Dedifferentiated amniotic fluid mesenchymal stem cell (primary cell): ENCODE measurements at regions not wholly inside any gene's neighbourhood (a gene's known extent, or its start where the extent isn't known, plus 50 kb on each side); places are given as distances from the start of the nearest gene placed in this dataset.
"Not testable (repeated sequence)": the region's sequence is repeated elsewhere in the genome, so short reads cannot be mapped to it uniquely, and the experiment has no call there.

ENCODE experiments used
- DNase-seq: peaks from one replicate; pipeline ENCODE4 v3.0.0-alpha.2; 2016; ENCODE audit errors: extremely low spot score

DNA sequence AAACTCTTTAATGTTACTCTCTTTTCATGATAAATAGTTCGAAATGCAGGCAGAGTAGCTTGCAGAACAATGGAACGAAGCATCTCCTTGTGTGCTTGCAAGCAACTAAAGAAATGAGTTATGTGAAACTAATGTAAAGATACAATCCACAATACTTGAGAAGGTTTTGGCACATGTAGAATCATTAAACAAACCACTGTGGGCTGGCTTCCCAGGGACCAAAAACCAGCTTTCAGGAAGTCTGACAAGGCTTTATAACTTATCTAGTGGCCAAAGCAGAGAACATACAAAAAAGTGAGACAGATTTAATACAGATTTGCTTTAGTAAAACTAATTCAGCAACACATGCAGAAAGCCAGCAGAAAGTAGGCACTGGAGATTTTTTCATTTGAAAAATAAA, 1673.8 kb upstream of the AGA start:
- no peak for DNase-seq

- DNase-seq, result no peak
Observed at GRCh38 chr4:179116581-179116980, 1674.3 kb upstream of the AGA start.

DNA sequence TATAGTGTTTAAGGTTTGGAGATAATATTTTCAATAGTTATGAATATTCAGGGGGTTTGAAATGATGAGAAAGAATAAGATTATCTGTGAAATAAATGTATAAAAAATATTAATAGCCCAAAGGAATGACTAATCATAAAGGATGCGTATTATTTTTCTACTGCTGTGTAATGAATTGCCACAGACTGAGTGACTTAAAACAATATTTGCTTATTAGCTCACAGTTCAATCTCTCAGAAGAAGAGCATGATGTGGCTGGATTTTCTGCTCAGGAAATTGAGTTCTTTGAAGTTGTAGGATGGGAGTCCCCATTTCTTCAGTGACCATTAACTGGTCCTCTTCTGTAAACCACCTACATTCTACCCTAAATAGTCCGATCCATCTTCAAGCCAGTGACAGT, 1680.8 kb upstream of the AGA start:
- no peak for DNase-seq

- DNase-seq, result no peak
Observed at GRCh38 chr4:179124419-179124818, 1682.2 kb upstream of the AGA start.

DNA sequence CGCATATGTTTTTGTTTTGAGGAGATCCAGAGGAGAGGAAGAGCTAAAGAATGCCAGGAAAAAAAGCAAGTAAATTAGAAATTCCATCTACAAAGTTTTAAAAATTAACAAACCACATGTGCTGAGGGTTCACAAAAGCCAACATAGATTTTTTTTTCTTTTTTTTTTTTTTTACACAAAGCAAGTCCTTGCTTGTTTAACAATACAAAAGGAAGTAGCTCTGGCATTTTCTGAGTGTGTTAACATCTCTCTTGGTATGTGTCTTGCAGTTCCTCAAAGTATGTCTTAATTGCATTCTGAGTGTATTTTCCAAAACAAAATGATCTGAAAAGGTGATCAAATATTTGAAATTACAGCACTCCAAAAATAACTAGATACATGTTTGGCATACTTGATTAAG, 1682.7 kb upstream of the AGA start:
- DNase-seq, result no peak

DNA sequence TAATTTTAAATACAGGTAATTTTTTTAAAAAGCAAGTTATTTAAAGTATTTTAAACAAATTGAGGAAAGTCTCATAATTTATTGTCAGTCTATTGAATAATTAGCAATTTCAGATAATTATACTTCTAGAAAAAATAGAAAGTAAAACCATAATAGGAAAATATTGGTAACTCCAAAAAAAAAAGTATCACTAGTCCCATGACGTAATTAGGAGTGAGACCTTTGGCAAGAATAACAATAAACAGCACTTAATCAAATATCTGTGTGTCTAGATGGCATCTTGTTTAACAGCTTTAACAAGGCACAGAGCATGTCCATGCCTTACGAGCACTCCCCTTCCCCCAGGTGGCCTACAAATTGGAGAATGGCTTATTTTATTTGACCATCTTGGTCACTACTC, 1683.6 kb upstream of the AGA start:
- DNase-seq, result no peak

DNA sequence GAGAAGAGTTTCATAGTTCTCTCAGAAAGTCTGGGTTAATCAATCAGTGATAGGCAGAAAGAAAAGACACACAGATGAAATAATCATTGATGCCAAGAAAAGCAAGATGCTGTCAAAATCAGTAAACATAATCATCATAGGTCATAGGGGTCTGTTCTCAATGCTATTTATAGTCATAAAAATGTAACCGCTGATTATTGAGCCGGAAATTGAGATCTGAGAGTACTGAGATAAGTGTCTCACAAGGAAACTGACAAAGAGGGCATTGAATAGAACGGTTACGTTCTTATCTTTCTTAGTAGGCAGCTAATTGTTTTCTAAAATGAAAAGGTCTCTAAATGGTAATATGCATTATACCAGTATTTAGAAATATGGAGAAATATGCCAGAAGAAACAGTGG, 1686.1 kb upstream of the AGA start:
- no peak for DNase-seq

GRCh38 chr4:179130122-179130714, 1688.0 kb upstream of the AGA start:
- DNase-seq, result no peak

DNA sequence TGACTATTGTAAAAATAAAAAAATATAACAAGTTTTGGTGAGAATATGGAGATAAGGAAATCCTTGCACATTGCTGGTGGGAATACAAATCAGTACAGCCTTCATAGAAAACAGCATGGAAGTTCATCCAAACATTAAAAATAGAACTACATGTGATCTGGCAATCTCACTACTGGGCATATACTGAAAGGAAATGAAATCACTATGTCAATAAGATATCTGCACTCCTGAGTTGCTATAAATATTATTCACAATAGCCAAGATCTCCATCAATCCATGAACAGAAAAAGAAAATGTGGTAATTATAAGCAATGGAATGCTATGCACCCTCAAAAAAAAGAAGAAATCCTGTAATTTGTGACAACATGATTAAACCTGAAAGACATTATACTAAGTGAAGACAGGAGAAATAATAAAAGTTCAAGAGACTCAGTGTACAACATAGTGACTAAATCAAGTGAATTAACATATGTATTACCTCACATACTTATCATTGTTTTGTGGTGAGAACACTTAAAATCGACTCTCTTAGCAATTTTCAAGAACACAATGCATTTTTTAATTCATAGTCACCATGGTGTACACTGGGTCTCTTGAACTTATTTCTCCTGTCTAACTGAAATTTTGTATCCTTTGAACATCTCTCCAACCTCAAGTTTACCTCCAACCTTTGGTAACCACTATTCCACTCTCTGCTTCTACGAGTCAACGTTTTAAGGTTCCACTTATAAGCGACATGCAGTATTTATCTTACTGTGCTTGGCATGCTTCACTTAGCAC, 1703.7 kb upstream of the AGA start:
- DNase-seq, result no peak

- DNase-seq, result no peak
Observed at GRCh38 chr4:179151770-179152169, 1709.5 kb upstream of the AGA start.

DNA sequence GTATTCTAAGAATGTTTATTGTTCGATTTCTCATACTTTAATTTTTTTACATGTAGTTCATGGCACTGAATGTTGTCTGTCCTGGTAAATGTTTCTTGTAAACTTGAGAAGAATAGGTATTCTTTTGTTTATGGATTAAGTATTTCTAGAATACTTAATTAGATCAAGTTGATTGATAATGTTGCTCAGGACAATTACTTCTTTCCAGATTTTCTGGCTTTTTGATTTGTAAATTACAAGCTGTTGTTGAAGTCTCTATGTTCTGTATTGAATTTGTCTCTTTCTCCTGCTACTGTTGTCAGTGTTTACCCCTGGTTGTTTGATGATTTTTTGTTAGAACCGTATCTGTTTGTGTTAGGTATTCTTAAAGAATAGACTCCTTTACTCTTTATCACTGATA, 1720.9 kb upstream of the AGA start:
- DNase-seq, result no peak

GRCh38 chr4:179164267-179164999, 1722.2 kb upstream of the AGA start:
- DNase-seq, result no peak

DNA sequence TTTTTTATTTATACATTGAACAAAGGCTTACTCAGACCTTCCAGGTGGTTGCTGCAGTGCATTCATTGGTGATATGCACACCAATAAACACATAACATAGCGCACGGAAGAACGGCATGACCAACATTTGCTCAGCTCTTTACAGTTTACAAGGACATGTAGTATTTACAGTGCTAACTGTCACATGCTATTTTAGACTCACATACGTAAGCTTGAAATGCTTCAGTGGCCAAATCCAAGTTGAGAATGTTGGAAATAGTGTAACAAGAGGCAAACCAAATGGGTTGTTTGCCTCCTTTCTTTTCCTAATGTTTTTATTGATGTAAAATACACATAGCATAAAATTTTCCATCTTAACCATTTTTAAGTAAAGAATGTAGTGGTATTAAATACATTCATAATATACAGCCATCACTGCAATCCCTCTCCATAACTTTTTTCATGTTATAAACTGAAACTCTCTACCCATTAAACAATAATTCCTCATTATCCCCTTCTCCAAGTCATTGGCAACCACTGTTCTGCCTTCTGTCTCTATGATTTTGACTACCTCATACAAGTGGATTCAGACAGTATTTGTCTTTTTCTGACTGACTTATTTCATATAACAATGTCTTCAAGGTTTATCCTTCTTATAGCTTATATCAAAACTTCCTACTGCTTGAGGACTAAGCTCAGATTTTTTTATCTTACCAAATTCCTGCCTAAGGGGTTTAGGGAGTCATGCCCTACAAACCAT, 1722.9 kb upstream of the AGA start:
- no peak for DNase-seq

- no peak for DNase-seq
Observed at GRCh38 chr4:179165862-179166261, 1723.6 kb upstream of the AGA start.

GRCh38 chr4:179170308-179170707, 1728.1 kb upstream of the AGA start:
- DNase-seq, result not testable (repeated sequence)

DNA sequence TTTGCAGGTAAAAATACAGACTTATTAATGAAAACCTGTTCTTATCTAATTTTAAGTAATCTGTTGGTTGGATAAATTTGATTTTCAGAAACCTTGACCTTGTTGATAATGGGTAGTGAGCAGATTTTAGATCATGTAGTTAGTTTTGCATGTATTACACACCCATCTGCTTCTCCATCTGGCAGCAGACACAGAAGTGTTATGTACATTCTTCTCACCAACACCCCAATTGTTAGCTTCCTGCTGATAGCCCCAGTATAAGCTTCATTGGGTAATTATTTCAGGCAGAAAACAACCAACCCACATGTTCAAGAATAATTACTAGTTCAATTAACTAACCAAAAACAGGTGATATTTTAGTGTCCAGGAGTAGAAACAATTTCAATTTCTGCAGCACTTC, 1740.5 kb upstream of the AGA start:
- no peak for DNase-seq

GRCh38 chr4:179195887-179196286, 1753.7 kb upstream of the AGA start:
- no peak for DNase-seq

DNA sequence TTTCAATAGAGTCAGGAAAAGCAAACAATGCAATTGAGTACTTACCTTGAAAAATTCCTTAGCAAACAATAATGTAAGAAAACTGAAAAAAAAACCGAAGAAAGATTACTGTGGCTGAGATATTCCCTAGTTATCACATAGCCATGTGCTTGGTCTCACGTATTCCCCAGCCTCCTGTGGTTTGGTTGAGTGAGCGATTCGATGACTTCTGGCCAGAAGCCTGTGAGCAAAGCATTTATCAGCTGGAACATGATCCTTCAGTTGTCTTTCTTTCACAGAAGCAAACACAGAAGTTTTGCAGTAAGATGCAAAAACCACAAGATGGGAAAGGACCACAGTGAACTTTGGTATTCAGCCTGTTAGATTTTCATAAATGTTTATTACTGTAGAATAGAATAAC, 1754.3 kb upstream of the AGA start:
- peak; percentile 15 for DNase-seq

DNA sequence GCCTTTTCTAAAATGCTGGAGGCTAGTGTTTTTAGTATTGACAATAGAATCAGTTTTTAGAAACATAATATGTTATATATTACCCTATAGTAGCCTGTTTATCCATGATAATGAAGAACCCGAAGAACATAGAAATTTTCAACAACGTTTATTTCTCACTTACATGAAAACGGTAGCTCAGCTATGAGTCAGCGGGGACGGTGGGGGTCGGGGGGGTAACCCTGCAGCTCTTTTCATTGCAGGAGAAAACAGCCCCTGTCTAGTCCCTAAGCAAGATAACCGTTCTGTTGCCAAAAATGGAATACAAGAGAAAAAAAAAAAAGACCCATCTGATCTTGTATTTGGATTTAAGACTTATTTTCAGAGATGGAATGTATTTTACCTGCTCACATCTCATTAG, 1758.4 kb upstream of the AGA start:
- no peak for DNase-seq

DNA sequence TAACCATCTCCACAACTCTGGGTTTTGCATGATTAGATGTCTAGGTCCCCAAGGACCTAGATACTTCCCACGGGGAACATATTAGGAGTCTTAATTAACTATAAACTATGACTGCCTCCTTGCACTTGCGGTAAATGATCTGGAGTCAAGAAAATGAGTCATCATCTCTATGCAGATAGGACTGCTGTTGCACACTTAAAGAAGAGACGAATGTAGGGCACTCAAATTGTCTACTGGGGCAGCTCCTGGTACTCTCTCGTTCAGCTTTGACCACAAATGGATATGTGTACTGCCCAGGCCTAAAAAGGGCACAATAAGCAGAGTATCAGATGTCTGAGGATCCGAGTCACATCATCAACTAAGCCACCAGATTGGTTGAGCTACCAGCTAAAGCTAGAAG, 1783.4 kb upstream of the AGA start:
- no peak for DNase-seq

- no peak for DNase-seq
Observed at GRCh38 chr4:179248821-179249220, 1806.6 kb upstream of the AGA start.

DNA sequence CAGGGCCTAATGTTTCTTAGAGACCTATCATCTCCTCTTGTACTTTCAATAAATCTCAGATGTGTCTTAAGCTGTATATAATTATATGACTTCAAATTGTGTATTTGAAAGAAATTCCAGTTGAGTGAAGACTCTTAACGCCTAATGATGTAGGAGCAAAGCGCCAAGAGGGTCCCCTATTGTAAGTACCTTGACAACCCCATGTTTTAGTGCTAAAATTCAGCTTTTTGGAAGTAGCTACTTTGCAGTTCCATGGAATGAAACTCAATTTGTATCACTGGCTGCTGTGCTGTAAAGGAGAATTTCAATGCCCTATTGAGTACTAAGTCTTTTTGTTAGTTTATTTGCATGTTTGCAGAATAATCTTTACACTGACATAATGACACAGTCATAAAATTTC, 1826.6 kb upstream of the AGA start:
- DNase-seq, result no peak
